ENCODE measurements at regions not wholly inside any gene's neighbourhood (a gene's known extent, or its start where the extent isn't known, plus 50 kb on each side); places are given as distances from the start of the nearest gene placed in this dataset.

DNA sequence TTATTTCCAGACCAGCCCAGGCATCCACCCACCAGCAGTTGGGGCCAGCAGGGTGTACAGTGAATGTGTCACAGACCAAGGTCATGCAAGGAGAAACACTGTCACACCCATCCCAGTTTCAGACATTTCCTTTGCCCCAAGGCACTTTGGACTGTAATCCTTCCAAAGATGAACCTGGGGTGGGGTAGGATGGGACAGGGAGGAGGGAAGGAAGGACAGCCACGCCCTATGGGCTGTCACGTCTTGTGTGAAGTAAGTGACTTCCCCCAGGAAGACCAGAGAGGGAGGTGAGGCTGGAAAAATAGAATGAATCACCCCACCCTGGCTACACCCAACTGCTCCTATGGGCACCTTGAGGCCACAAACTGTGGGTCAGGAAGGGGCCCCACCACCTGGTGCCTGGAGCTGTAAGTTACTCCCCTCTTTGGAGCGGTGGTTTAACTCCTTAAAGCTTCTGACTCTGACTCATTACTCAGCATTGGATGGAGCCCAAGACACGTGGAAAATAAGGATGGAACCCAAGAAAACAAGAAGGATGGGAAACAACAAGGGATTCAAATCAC lies 349.9 kb upstream of the KLF3 start:
- peak overlapping the region; percentile 64 for H2AFZ ChIP-seq (replicated peaks; ENCODE audit: low read length, poor library complexity)
- in situ Hi-C loops (cut with MboI; ENCODE audit: low sequenced_read_pairs), result loop anchor here (10.0 kb wide), 1 partner anchor 249 kb away; no protein-coding TSS in a partner anchor
- ATAC-seq (ENCODE audit: low read depth) (no peak), DNase-seq (peak; percentile 46)
- H3K9ac ChIP-seq (ENCODE audit: low read depth, low read length), result no peak overlapping the region
- intact Hi-C loops (cut with micrococcal nuclease), result no loop called here
- H2BK15ac ChIP-seq (ENCODE audit: low read depth, low read length), result no peak overlapping the region
- H3K4me2 ChIP-seq (ENCODE audit: low read depth, low read length), result no peak overlapping the region
- no peak overlapping the region for H4K91ac ChIP-seq (ENCODE audit: insufficient read depth, low read depth, low read length)
- H3K23ac ChIP-seq (ENCODE audit: low read depth, low read length), result no peak overlapping the region
- peak overlapping the region; percentile 15; the same call in 1 of the 2 replicates for H3K4ac ChIP-seq (ENCODE audit: low read depth, low read length)
- no peak overlapping the region for H4K8ac ChIP-seq (ENCODE audit: low read depth in 2 of 2, low read length in 2 of 2)
- no peak overlapping the region for H2AK9ac ChIP-seq (replicated peaks; ENCODE audit: low read depth, low read length, poor library complexity)
- no peak overlapping the region for H3K18ac ChIP-seq (ENCODE audit: low read depth, low read length)
- BruUV-seq (replicated peaks), result no TSS peak
- H3K79me1 ChIP-seq (ENCODE audit: low read depth in 1 of 2, low read length in 2 of 2), result no peaks in the 10 kb centered on the region
- H2BK120ac ChIP-seq (ENCODE audit: low read depth, low read length), result no peak overlapping the region
- H3K9me1 ChIP-seq (ENCODE audit: insufficient read depth, low read length), result no peaks in the 10 kb centered on the region; the same call in 1 of the 2 replicates
- no peak for TF ChIP-seq SMC3 (IDR thresholded peaks at IDR 0.05; ENCODE audit: low read depth, low read length)
- no peak for TF ChIP-seq CEBPB (IDR thresholded peaks at IDR 0.05; ENCODE audit: low read depth, low read length)
- no peak for TF ChIP-seq RAD21 (IDR thresholded peaks at IDR 0.05; ENCODE audit: low read length)
- no peak for TF ChIP-seq NFE2L2 (IDR thresholded peaks at IDR 0.05; ENCODE audit: low read depth, low read length)
- no peak for TF ChIP-seq BHLHE40 (IDR thresholded peaks at IDR 0.05; ENCODE audit: low read depth, low read length)
- TF ChIP-seq FOS (IDR thresholded peaks at IDR 0.05; ENCODE audit: low read depth, low read length), result no peak
- no peak for TF ChIP-seq USF2 (IDR thresholded peaks at IDR 0.05; ENCODE audit: low read depth, low read length)
- TF ChIP-seq, protein P1, sequence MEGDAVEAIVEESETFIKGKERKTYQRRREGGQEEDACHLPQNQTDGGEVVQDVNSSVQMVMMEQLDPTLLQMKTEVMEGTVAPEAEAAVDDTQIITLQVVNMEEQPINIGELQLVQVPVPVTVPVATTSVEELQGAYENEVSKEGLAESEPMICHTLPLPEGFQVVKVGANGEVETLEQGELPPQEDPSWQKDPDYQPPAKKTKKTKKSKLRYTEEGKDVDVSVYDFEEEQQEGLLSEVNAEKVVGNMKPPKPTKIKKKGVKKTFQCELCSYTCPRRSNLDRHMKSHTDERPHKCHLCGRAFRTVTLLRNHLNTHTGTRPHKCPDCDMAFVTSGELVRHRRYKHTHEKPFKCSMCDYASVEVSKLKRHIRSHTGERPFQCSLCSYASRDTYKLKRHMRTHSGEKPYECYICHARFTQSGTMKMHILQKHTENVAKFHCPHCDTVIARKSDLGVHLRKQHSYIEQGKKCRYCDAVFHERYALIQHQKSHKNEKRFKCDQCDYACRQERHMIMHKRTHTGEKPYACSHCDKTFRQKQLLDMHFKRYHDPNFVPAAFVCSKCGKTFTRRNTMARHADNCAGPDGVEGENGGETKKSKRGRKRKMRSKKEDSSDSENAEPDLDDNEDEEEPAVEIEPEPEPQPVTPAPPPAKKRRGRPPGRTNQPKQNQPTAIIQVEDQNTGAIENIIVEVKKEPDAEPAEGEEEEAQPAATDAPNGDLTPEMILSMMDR (conservative IDR thresholded peaks at IDR 0.05; ENCODE audit: low read depth, low read length), result no peak
- no peak for TF ChIP-seq POLR2A (IDR thresholded peaks at IDR 0.05; ENCODE audit: low read depth, low read length)
- no peak for TF ChIP-seq MAZ (IDR thresholded peaks at IDR 0.05; ENCODE audit: borderline replicate concordance, low read depth, low read length)
- no peak for TF ChIP-seq RCOR1 (IDR thresholded peaks at IDR 0.05; ENCODE audit: insufficient replicate concordance, low read length)
- TF ChIP-seq MAFK (IDR thresholded peaks at IDR 0.05; ENCODE audit: low read depth, low read length), result no peak
- no peak for TF ChIP-seq MXI1 (IDR thresholded peaks at IDR 0.05; ENCODE audit: borderline replicate concordance, low read depth, low read length)
- no peak for TF ChIP-seq CHD1 (IDR thresholded peaks at IDR 0.05; ENCODE audit: low read depth, low read length)
- dilution Hi-C loops (cut with HindIII; ENCODE audit: low sequenced_read_pairs, unreplicated experiment), result no loop called here
- H3K27ac ChIP-seq (ENCODE audit: insufficient read depth, low read length), result no peak overlapping the region
- H3K9me3 ChIP-seq (ENCODE audit: control insufficient read depth, insufficient read depth, low read length), result no peaks in the 10 kb centered on the region
- peak overlapping the region; percentile 15; the same call in 1 of the 2 replicates for H3K14ac ChIP-seq (replicated peaks; ENCODE audit: low read depth, low read length)
- peaks cover 7% of the 10 kb centered on the region for H3K27me3 ChIP-seq (ENCODE audit: control insufficient read depth, insufficient read depth, low read length)
- ChIA-PET POLR2A (ENCODE audit: unreplicated experiment) (no interaction called here), CTCF (no interaction called here)
- H3K4me1 ChIP-seq (ENCODE audit: control insufficient read depth, insufficient read depth, low read length), result no peaks in the 10 kb centered on the region; the same call in 1 of the 2 replicates
- no CpG with 5 or more reads among the region's 4 CpGs for WGBS, 2 experiments (ENCODE audit: extremely low coverage in 2 of 2, insufficient read length in 1 of 2)
- H3K56ac ChIP-seq (ENCODE audit: extremely low read depth, insufficient read depth, low read length), result no peak overlapping the region
- H3K36me3 ChIP-seq (ENCODE audit: control insufficient read depth, insufficient read depth, low read length), result no peaks in the 10 kb centered on the region
- H2AK5ac ChIP-seq (ENCODE audit: low read depth, low read length), result no peak overlapping the region
- no peak overlapping the region for H2BK5ac ChIP-seq (ENCODE audit: low read depth, low read length, poor library complexity, severe bottlenecking)
- no peak overlapping the region for H3K4me3 ChIP-seq (ENCODE audit: insufficient read depth, low read depth, low read length)
- no peak overlapping the region for H2BK20ac ChIP-seq (ENCODE audit: low read depth, low read length)
- no peak overlapping the region for H4K5ac ChIP-seq (ENCODE audit: low read depth, low read length)
- no peaks in the 10 kb centered on the region for H4K20me1 ChIP-seq (ENCODE audit: insufficient read depth, low read length)

Data from IMR-90 (cell line).